ENCODE measurements at regions not wholly inside any gene's neighbourhood (a gene's known extent, or its start where the extent isn't known, plus 50 kb on each side); places are given as distances from the start of the nearest gene placed in this dataset.
"Not testable (repeated sequence)": the region's sequence is repeated elsewhere in the genome, so short reads cannot be mapped to it uniquely, and the experiment has no call there.

DNA sequence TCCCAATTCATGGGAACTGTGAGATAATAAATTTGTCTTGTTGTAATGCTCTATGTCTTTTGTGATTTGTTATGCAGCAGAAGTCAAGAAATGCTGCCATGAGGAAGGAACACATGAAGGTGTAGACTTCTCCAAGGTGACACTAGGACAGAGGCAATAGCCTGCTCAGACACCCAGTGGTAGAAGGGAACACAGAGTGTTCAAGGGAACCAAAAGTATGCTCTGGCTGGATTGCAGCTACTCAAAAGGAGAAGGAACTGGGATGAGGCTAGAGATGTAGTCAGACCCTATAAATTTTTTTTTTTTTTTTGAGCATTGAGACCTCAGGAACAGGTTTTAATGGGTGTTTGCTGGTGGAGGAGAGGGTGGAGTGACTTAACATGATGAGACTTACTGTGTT lies 232.5 kb downstream of the PARP8 start:
- no peaks in the 10 kb centered on the region for H3K27me3 ChIP-seq
- TF ChIP-seq, protein P1, sequence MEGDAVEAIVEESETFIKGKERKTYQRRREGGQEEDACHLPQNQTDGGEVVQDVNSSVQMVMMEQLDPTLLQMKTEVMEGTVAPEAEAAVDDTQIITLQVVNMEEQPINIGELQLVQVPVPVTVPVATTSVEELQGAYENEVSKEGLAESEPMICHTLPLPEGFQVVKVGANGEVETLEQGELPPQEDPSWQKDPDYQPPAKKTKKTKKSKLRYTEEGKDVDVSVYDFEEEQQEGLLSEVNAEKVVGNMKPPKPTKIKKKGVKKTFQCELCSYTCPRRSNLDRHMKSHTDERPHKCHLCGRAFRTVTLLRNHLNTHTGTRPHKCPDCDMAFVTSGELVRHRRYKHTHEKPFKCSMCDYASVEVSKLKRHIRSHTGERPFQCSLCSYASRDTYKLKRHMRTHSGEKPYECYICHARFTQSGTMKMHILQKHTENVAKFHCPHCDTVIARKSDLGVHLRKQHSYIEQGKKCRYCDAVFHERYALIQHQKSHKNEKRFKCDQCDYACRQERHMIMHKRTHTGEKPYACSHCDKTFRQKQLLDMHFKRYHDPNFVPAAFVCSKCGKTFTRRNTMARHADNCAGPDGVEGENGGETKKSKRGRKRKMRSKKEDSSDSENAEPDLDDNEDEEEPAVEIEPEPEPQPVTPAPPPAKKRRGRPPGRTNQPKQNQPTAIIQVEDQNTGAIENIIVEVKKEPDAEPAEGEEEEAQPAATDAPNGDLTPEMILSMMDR (IDR thresholded peaks at IDR 0.05) = no peak
- ATAC-seq = no peak
- H3K9me3 ChIP-seq = no peaks in the 10 kb centered on the region
- H3K4me1 ChIP-seq = no peaks in the 10 kb centered on the region
- intact Hi-C loops (cut with DNase I) = no loop called here
- DNase-seq = no peak
- H3K27ac ChIP-seq = no peak overlapping the region
- H3K4me3 ChIP-seq = no peak overlapping the region
- no peaks in the 10 kb centered on the region for H3K36me3 ChIP-seq

DNA sequence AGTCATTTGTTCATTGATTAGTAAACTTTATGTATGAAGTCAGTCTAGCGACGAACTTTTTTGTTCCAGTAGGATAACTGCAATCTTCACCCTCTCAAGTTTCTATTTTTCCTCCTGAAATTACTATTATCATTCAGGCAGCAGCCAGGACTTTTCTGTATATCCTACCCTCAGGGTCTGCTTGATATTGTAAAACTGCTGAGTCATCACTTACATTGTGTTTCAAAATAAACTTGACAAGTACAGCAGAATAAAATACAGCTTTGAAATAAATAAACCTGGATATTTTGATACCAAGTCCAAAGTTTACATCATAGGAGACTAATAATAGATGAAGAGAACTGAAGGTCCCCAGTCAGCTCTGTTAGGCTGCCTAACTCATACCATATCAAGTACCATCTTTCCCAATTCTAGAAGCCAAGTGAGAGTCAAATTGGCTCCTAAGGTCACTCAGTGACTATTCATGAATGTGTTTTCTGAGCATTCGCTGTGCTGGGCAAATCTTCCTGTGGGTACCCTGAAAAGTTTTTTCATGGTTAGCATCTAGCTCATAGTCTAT lies 234.6 kb downstream of the PARP8 start:
- Histone ChIP-seq H3K36me3 (no peaks in the 10 kb centered on the region), H3K4me1 (no peaks in the 10 kb centered on the region), H3K27ac (no peak overlapping the region), H3K27me3 (no peaks in the 10 kb centered on the region), H3K9me3 (no peaks in the 10 kb centered on the region), H3K4me3 (no peak overlapping the region)
- no peak for DNase-seq
- TF ChIP-seq, protein P1 (IDR thresholded peaks at IDR 0.05) = no peak
- ATAC-seq = no peak
- intact Hi-C loops (cut with DNase I) = no loop called here

- Histone ChIP-seq H3K36me3 (no peaks in the 10 kb centered on the region), H3K4me1 (no peaks in the 10 kb centered on the region), H3K4me3 (no peak overlapping the region), H3K9me3 (no peaks in the 10 kb centered on the region), H3K27me3 (no peaks in the 10 kb centered on the region), H3K27ac (no peak overlapping the region)
- DNase-seq (no peak), ATAC-seq (no peak)
- intact Hi-C loops (cut with DNase I) = no loop called here
- TF ChIP-seq, protein P1 (IDR thresholded peaks at IDR 0.05) = no peak
Measured at GRCh38 chr5:50903651-50904050, 237.2 kb downstream of the PARP8 start.

GRCh38 chr5:50905996-50906570 lies 239.6 kb downstream of the PARP8 start:
- H3K4me3 ChIP-seq = no peak overlapping the region
- TF ChIP-seq, protein P1 (IDR thresholded peaks at IDR 0.05) = no peak
- ATAC-seq = no peak

GRCh38 chr5:50920160-50920559 lies 253.7 kb downstream of the PARP8 start:
- DNase-seq; H3K27me3 ChIP-seq; H3K4me1 ChIP-seq; H3K9me3 ChIP-seq; H3K27ac ChIP-seq; H3K4me3 ChIP-seq; ATAC-seq; H3K36me3 ChIP-seq; intact Hi-C loops (cut with DNase I): not testable (repeated sequence)

More at GRCh38 chr5:50905996-50906570, 239.6 kb downstream of the PARP8 start:
- no peaks in the 10 kb centered on the region for H3K27me3 ChIP-seq
- intact Hi-C loops (cut with DNase I) = no loop called here
- no peak overlapping the region for H3K27ac ChIP-seq
- H3K4me1 ChIP-seq = no peaks in the 10 kb centered on the region
- H3K36me3 ChIP-seq = no peaks in the 10 kb centered on the region
- no peak for DNase-seq
- H3K9me3 ChIP-seq = no peaks in the 10 kb centered on the region

All from left lung (tissue), 4 donors.